ENCODE measurements at regions not wholly inside any gene's neighbourhood (a gene's known extent, or its start where the extent isn't known, plus 50 kb on each side); places are given as distances from the start of the nearest gene placed in this dataset.

GRCh38 chr10:78309536-78310237 lies 276.0 kb downstream of the RPS24 start:
- Histone ChIP-seq H3K14ac (ENCODE audit: low read length) (no peak overlapping the region), H3K27me3 (ENCODE audit: control insufficient read depth in 3 of 3, insufficient read depth in 3 of 3, low read depth in 1 of 3, low read length in 3 of 3) (no peaks in the 10 kb centered on the region), H2BK120ac (ENCODE audit: low read depth, low read length) (no peak overlapping the region), H2BK15ac (ENCODE audit: low read length) (no peak overlapping the region), H4K8ac (ENCODE audit: low read depth, low read length) (no peak overlapping the region), H3K4ac (ENCODE audit: low read length) (no peak overlapping the region), H2AK5ac (ENCODE audit: low read depth, low read length) (no peak overlapping the region), H3K27ac (replicated peaks; ENCODE audit: low read length) (no peak overlapping the region), H3K18ac (ENCODE audit: low read length) (no peak overlapping the region), H3K4me2 (ENCODE audit: insufficient read depth, low read length, poor library complexity, severe bottlenecking) (no peak overlapping the region), H3K9me3 (replicated peaks in 1 of 2; ENCODE audit: control insufficient read depth in 2 of 2, insufficient read depth in 1 of 2, low read depth in 1 of 2, low read length in 2 of 2) (peaks cover 0 to 4% of the 10 kb centered on the region in 2 donors), H2BK12ac (ENCODE audit: low read length) (no peak overlapping the region), H3K9ac (ENCODE audit: low read depth, low read length, poor library complexity) (no peak overlapping the region), H3K4me1 (ENCODE audit: control insufficient read depth in 2 of 2, insufficient read depth in 1 of 2, low read depth in 1 of 2, low read length in 2 of 2) (peaks cover 0 to 4% of the 10 kb centered on the region in 2 donors), H2BK5ac (ENCODE audit: low read length) (no peak overlapping the region), H3K36me3 (replicated peaks in 1 of 2; ENCODE audit: control insufficient read depth in 2 of 2, insufficient read depth in 2 of 2, low read length in 2 of 2) (no peaks in the 10 kb centered on the region), H4K91ac (ENCODE audit: low read depth, low read length, poor library complexity) (no peak overlapping the region), H3K23ac (ENCODE audit: low read depth, low read length, poor library complexity) (no peak overlapping the region), H3K4me3 (ENCODE audit: low read length in 2 of 2) (no peak overlapping the region), H2AFZ (ENCODE audit: low read length) (no peak overlapping the region), H3K79me1 (ENCODE audit: low read depth, low read length) (no peaks in the 10 kb centered on the region)
- no CpG with 5 or more reads among the region's 15 CpGs for WGBS, 2 donors (ENCODE audit: extremely low coverage in 2 of 2, insufficient read length in 2 of 2, insufficient replicate concordance in 1 of 2)
- DNase-seq (ENCODE audit: low spot score) = no peak

GRCh38 chr10:78310481-78311080 lies 276.9 kb downstream of the RPS24 start:
- Histone ChIP-seq H3K79me1 (ENCODE audit: low read depth, low read length) (no peaks in the 10 kb centered on the region), H3K36me3 (replicated peaks in 1 of 2; ENCODE audit: control insufficient read depth in 2 of 2, insufficient read depth in 2 of 2, low read length in 2 of 2) (no peaks in the 10 kb centered on the region), H3K9ac (ENCODE audit: low read depth, low read length, poor library complexity) (no peak overlapping the region), H3K4me3 (ENCODE audit: low read length in 2 of 2) (no peak overlapping the region), H2AFZ (ENCODE audit: low read length) (no peak overlapping the region), H3K4ac (ENCODE audit: low read length) (no peak overlapping the region), H3K14ac (ENCODE audit: low read length) (no peak overlapping the region), H2BK15ac (ENCODE audit: low read length) (peak overlapping the region; percentile 69), H3K27me3 (ENCODE audit: control insufficient read depth in 3 of 3, insufficient read depth in 3 of 3, low read depth in 1 of 3, low read length in 3 of 3) (no peaks in the 10 kb centered on the region), H3K9me3 (replicated peaks in 1 of 2; ENCODE audit: control insufficient read depth in 2 of 2, insufficient read depth in 1 of 2, low read depth in 1 of 2, low read length in 2 of 2) (peaks cover 0 to 5% of the 10 kb centered on the region in 2 donors), H3K23ac (ENCODE audit: low read depth, low read length, poor library complexity) (no peak overlapping the region), H4K91ac (ENCODE audit: low read depth, low read length, poor library complexity) (no peak overlapping the region), H2BK12ac (ENCODE audit: low read length) (no peak overlapping the region), H3K4me1 (ENCODE audit: control insufficient read depth in 2 of 2, insufficient read depth in 1 of 2, low read depth in 1 of 2, low read length in 2 of 2) (peaks cover 0 to 4% of the 10 kb centered on the region in 2 donors), H2BK5ac (ENCODE audit: low read length) (no peak overlapping the region), H3K27ac (replicated peaks; ENCODE audit: low read length) (no peak overlapping the region), H4K8ac (ENCODE audit: low read depth, low read length) (no peak overlapping the region), H2AK5ac (ENCODE audit: low read depth, low read length) (no peak overlapping the region), H3K18ac (ENCODE audit: low read length) (peak overlapping the region; percentile 49), H2BK120ac (ENCODE audit: low read depth, low read length) (no peak overlapping the region), H3K4me2 (ENCODE audit: insufficient read depth, low read length, poor library complexity, severe bottlenecking) (no peak overlapping the region)
- DNase-seq (ENCODE audit: low spot score) = no peak
- no CpG with 5 or more reads among the region's 2 CpGs for WGBS, 2 donors (ENCODE audit: extremely low coverage in 2 of 2, insufficient read length in 2 of 2, insufficient replicate concordance in 1 of 2)

- H4K8ac ChIP-seq (ENCODE audit: low read depth, low read length) = no peak overlapping the region
- no peak overlapping the region for H2BK12ac ChIP-seq (ENCODE audit: low read length)
- H3K4me1 ChIP-seq (ENCODE audit: control insufficient read depth in 2 of 2, insufficient read depth in 1 of 2, low read depth in 1 of 2, low read length in 2 of 2) = peaks cover 0 to 7% of the 10 kb centered on the region in 2 donors
- peaks cover 0 to 5% of the 10 kb centered on the region in 2 donors for H3K9me3 ChIP-seq (replicated peaks in 1 of 2; ENCODE audit: control insufficient read depth in 2 of 2, insufficient read depth in 1 of 2, low read depth in 1 of 2, low read length in 2 of 2)
- no peak overlapping the region for H3K23ac ChIP-seq (ENCODE audit: low read depth, low read length, poor library complexity)
- no peak overlapping the region for H4K91ac ChIP-seq (ENCODE audit: low read depth, low read length, poor library complexity)
- no peak overlapping the region for H3K27ac ChIP-seq (replicated peaks; ENCODE audit: low read length)
- peak overlapping the region; percentile 24 for H3K4ac ChIP-seq (ENCODE audit: low read length)
- no peak overlapping the region for H2BK120ac ChIP-seq (ENCODE audit: low read depth, low read length)
- H3K14ac ChIP-seq (ENCODE audit: low read length) = no peak overlapping the region
- no peak overlapping the region for H2AK5ac ChIP-seq (ENCODE audit: low read depth, low read length)
- no peak overlapping the region for H3K4me2 ChIP-seq (ENCODE audit: insufficient read depth, low read length, poor library complexity, severe bottlenecking)
- no peak overlapping the region for H3K9ac ChIP-seq (ENCODE audit: low read depth, low read length, poor library complexity)
- H2BK15ac ChIP-seq (ENCODE audit: low read length) = peak overlapping the region; percentile 52
- H3K18ac ChIP-seq (ENCODE audit: low read length) = peak overlapping the region; percentile 53
- no peaks in the 10 kb centered on the region for H3K27me3 ChIP-seq (ENCODE audit: control insufficient read depth in 3 of 3, insufficient read depth in 3 of 3, low read depth in 1 of 3, low read length in 3 of 3)
- no peak overlapping the region for H2BK5ac ChIP-seq (ENCODE audit: low read length)
- no peak for DNase-seq (ENCODE audit: low spot score)
- H3K79me1 ChIP-seq (ENCODE audit: low read depth, low read length) = no peaks in the 10 kb centered on the region
- WGBS, 2 donors (ENCODE audit: extremely low coverage in 2 of 2, insufficient read length in 2 of 2, insufficient replicate concordance in 1 of 2) = no CpG with 5 or more reads among the region's 9 CpGs
- no peak overlapping the region for H3K4me3 ChIP-seq (ENCODE audit: low read length in 2 of 2)
- no peak overlapping the region for H2AFZ ChIP-seq (ENCODE audit: low read length)
- H3K36me3 ChIP-seq (replicated peaks in 1 of 2; ENCODE audit: control insufficient read depth in 2 of 2, insufficient read depth in 2 of 2, low read length in 2 of 2) = no peaks in the 10 kb centered on the region
These were observed 278.8 kb downstream of the RPS24 start for GRCh38 chr10:78312197-78313047.

GRCh38 chr10:78313048-78313381 lies 279.4 kb downstream of the RPS24 start:
- Histone ChIP-seq H2BK120ac (ENCODE audit: low read depth, low read length) (no peak overlapping the region), H3K18ac (ENCODE audit: low read length) (no peak overlapping the region), H2AK5ac (ENCODE audit: low read depth, low read length) (no peak overlapping the region), H3K4ac (ENCODE audit: low read length) (no peak overlapping the region), H3K9me3 (replicated peaks in 1 of 2; ENCODE audit: control insufficient read depth in 2 of 2, insufficient read depth in 1 of 2, low read depth in 1 of 2, low read length in 2 of 2) (peaks cover 0 to 5% of the 10 kb centered on the region in 2 donors), H3K27me3 (ENCODE audit: control insufficient read depth in 3 of 3, insufficient read depth in 3 of 3, low read depth in 1 of 3, low read length in 3 of 3) (no peaks in the 10 kb centered on the region), H3K79me1 (ENCODE audit: low read depth, low read length) (no peaks in the 10 kb centered on the region), H3K23ac (ENCODE audit: low read depth, low read length, poor library complexity) (no peak overlapping the region), H4K91ac (ENCODE audit: low read depth, low read length, poor library complexity) (no peak overlapping the region), H2BK12ac (ENCODE audit: low read length) (no peak overlapping the region), H4K8ac (ENCODE audit: low read depth, low read length) (no peak overlapping the region), H2BK5ac (ENCODE audit: low read length) (no peak overlapping the region), H3K27ac (replicated peaks; ENCODE audit: low read length) (no peak overlapping the region), H3K36me3 (replicated peaks in 1 of 2; ENCODE audit: control insufficient read depth in 2 of 2, insufficient read depth in 2 of 2, low read length in 2 of 2) (no peaks in the 10 kb centered on the region), H3K4me2 (ENCODE audit: insufficient read depth, low read length, poor library complexity, severe bottlenecking) (no peak overlapping the region), H3K14ac (ENCODE audit: low read length) (no peak overlapping the region), H3K9ac (ENCODE audit: low read depth, low read length, poor library complexity) (no peak overlapping the region), H3K4me1 (ENCODE audit: control insufficient read depth in 2 of 2, insufficient read depth in 1 of 2, low read depth in 1 of 2, low read length in 2 of 2) (peaks cover 0 to 7% of the 10 kb centered on the region in 2 donors), H2BK15ac (ENCODE audit: low read length) (no peak overlapping the region), H3K4me3 (ENCODE audit: low read length in 2 of 2) (no peak overlapping the region), H2AFZ (ENCODE audit: low read length) (no peak overlapping the region)
- no peak for DNase-seq (ENCODE audit: low spot score)
- no CpG with 5 or more reads among the region's 3 CpGs for WGBS, 2 donors (ENCODE audit: extremely low coverage in 2 of 2, insufficient read length in 2 of 2, insufficient replicate concordance in 1 of 2)

All from neuronal stem cell (in vitro differentiated cells).